Heart left ventricle (tissue), 13 donors: ENCODE measurements at regions not wholly inside any gene's neighbourhood (a gene's known extent, or its start where the extent isn't known, plus 50 kb on each side); places are given as distances from the start of the nearest gene placed in this dataset.

Experiments used
- CTCF ChIP-seq, 12 donors: fragments of 200-600 bp; sonication (generic) in 4 of 12; IDR thresholded peaks; one replicate each; pipeline versions ENCODE4 v1.5.0 to v1.8.0; 2018 to 2022; ENCODE audit warnings: antibody characterized with exemption in 12 of 12, mild to moderate bottlenecking in 5 of 12
- POLR2A ChIP-seq, 2 donors: fragments of 450-650 bp; IDR thresholded peaks; one replicate each; pipeline ENCODE4 v1.6.1; 2017; ENCODE audit warnings: antibody characterized with exemption in 2 of 2, mild to moderate bottlenecking in 2 of 2, moderate library complexity in 2 of 2
- donor health status: ischemic (EF 13 %, LVEDD 7.1; RV severe dilation, severe dysfunction).
- donor health status: DM: no; HTN: yes; CAD: no.
- donor health status: DM: no; HTN: no; CAD: no.
- donor health status: ischemic (EF 25% LVEDD 6.9; RV normal size, moderate dysfunction).
- donor health status: ischemic (EF 25% LVEDD 5.7; RV mildly dilated, moderate dysfunction).
- donor health status: ischemic (EF 35%, LVEDD 5.7; RV mildly dilated, moderate dysfunction).
- donor health status: nonischemic (EF 11% LVEDD 7.7; RV severe dilation, severe dysfunction).
- donor health status: DM: yes; HTN: yes; CAD: no.
- donor health status: PGD.
- donor health status: ischemic (EF 29% LVEDD 5.4; RV normal size, mild dysfunction).
- donor health status: nonischemic (EF 23%, LVEDD 6.1; RV moderate dilation, normal function).

GRCh38 chr12:124225730-124226129 is 69.2 kb upstream of the RFLNA start:
- TF ChIP-seq POLR2A (IDR thresholded peaks at IDR 0.05) (no peak), CTCF (IDR thresholded peaks at IDR 0.05) (no peak)
